ENCODE measurements at regions not wholly inside any gene's neighbourhood (a gene's known extent, or its start where the extent isn't known, plus 50 kb on each side); places are given as distances from the start of the nearest gene placed in this dataset.

GRCh38 chr20:40778894-40779496, 90.0 kb upstream of the MAFB start:
- Histone ChIP-seq H3K4me3 (no peak overlapping the region), H3K36me3 (no peaks in the 10 kb centered on the region), H3K27me3 (no peaks in the 10 kb centered on the region), H3K9me3 (no peaks in the 10 kb centered on the region), H3K27ac (no peak overlapping the region), H3K4me1 (peaks cover 0 to 13% (median 2%) of the 10 kb centered on the region in 4 donors)
- DNase-seq (ENCODE audit: low spot score in 2 of 2) = no peak
- TF ChIP-seq EP300 (IDR thresholded peaks at IDR 0.05) (no peak), POLR2A (IDR thresholded peaks at IDR 0.05) (no peak), CTCF (IDR thresholded peaks at IDR 0.05) (no peak)
- 79 to 80% methylated on average over 2 of the region's 2 CpGs for WGBS, 2 donors

- H3K4me1 ChIP-seq = peaks cover 0 to 10% (median 2%) of the 10 kb centered on the region in 4 donors
- no peak for DNase-seq (ENCODE audit: low spot score in 2 of 2)
- WGBS, 2 donors = 68 to 75% methylated on average over 14 of the region's 14 CpGs
- H3K36me3 ChIP-seq = no peaks in the 10 kb centered on the region
- H3K4me3 ChIP-seq = no peak overlapping the region
- TF ChIP-seq EP300 (IDR thresholded peaks at IDR 0.05) (peak in 1 of 2 donors; percentile 8), CTCF (IDR thresholded peaks at IDR 0.05) (no peak)
- no peak overlapping the region for H3K27ac ChIP-seq
- H3K27me3 ChIP-seq = no peaks in the 10 kb centered on the region
- no peaks in the 10 kb centered on the region for H3K9me3 ChIP-seq
Measured at GRCh38 chr20:40781327-40782042, 92.4 kb upstream of the MAFB start.

DNA sequence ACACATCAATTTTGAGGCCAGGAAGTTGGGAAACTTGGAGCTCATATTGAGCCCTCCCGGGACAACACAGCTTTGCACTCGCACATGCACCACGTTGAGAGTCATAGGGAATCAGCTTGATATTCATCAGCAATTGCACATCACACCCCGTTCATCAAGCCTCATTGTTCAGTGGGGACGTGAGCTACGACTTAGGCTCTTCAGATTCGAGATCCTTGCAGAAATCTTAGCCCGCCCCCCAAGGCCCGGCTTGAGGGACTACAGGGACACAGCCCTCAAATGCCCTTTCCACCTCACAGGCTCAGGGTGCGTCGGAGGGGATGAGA, 93.0 kb upstream of the MAFB start:
- no peak overlapping the region for H3K4me3 ChIP-seq
- no peaks in the 10 kb centered on the region for H3K27me3 ChIP-seq
- no peak for DNase-seq (ENCODE audit: low spot score in 2 of 2)
- H3K27ac ChIP-seq = no peak overlapping the region
- H3K4me1 ChIP-seq = peaks cover 0 to 4% (median under 1%) of the 10 kb centered on the region in 4 donors
- no peaks in the 10 kb centered on the region for H3K9me3 ChIP-seq
- WGBS, 2 donors = 59 to 60% methylated on average over 11 of the region's 11 CpGs
- TF ChIP-seq EP300 (IDR thresholded peaks at IDR 0.05) (no peak), POLR2A (IDR thresholded peaks at IDR 0.05) (no peak), CTCF (IDR thresholded peaks at IDR 0.05) (no peak)
- no peaks in the 10 kb centered on the region for H3K36me3 ChIP-seq

DNA sequence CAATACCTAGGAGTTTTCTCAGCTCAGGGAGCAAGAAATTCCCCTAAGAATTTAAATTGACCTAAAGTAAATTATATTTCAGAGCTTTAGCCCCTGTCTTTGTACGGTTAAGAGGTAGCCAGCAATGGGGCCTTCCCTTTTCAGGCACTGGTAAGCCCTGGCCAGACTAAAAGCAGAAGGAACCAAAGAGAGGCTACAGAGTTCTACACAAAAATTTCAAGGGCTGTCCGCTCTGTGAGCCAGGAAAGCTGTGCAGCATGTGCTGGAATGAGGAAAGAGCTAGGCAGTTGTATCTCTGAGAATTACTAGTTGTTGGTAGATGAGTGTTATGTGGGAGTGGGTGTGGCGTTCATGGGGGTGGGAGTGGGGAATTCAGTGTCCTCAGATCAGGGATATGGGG, 96.3 kb upstream of the MAFB start:
- TF ChIP-seq POLR2A (IDR thresholded peaks at IDR 0.05) (no peak), EP300 (IDR thresholded peaks at IDR 0.05) (no peak), CTCF (IDR thresholded peaks at IDR 0.05) (no peak)
- WGBS, 2 donors = 82 to 89% methylated on average over 3 of the region's 3 CpGs
- H3K36me3 ChIP-seq = no peaks in the 10 kb centered on the region
- no peaks in the 10 kb centered on the region for H3K27me3 ChIP-seq
- DNase-seq (ENCODE audit: low spot score in 2 of 2) = no peak
- H3K27ac ChIP-seq = no peak overlapping the region
- H3K9me3 ChIP-seq = no peaks in the 10 kb centered on the region
- H3K4me1 ChIP-seq = no peaks in the 10 kb centered on the region
- no peak overlapping the region for H3K4me3 ChIP-seq

- 85 to 86% methylated on average over 11 of the region's 11 CpGs for WGBS, 2 donors
- H3K27ac ChIP-seq = no peak overlapping the region
- no peak for TF ChIP-seq CTCF (IDR thresholded peaks at IDR 0.05)
- no peak for TF ChIP-seq POLR2A (IDR thresholded peaks at IDR 0.05)
- TF ChIP-seq EP300 (IDR thresholded peaks at IDR 0.05) = no peak
- no peak for DNase-seq (ENCODE audit: low spot score in 2 of 2)
- H3K36me3 ChIP-seq = no peaks in the 10 kb centered on the region
- no peak overlapping the region for H3K4me3 ChIP-seq
- H3K4me1 ChIP-seq = no peaks in the 10 kb centered on the region
- H3K9me3 ChIP-seq = no peaks in the 10 kb centered on the region
- no peaks in the 10 kb centered on the region for H3K27me3 ChIP-seq
Measured at GRCh38 chr20:40786336-40786735, 97.3 kb upstream of the MAFB start.
